Loucy (cell line): ENCODE measurements at regions not wholly inside any gene's neighbourhood (a gene's known extent, or its start where the extent isn't known, plus 50 kb on each side); places are given as distances from the start of the nearest gene placed in this dataset.

Source experiments
- H2AFZ ChIP-seq: fragments of 200-600 bp; sonication (generic); 2 replicates; pipeline ENCODE4 v1.6.0; 2016; ENCODE audit warnings: antibody characterized with exemption, mild to moderate bottlenecking, low read length, moderate library complexity
- H3F3A ChIP-seq: fragments of 200-600 bp; 2 replicates; pipeline ENCODE4 v1.6.0; 2016; ENCODE audit warnings: antibody characterized with exemption, low read depth, mild to moderate bottlenecking
- H3K27me3 ChIP-seq: fragments of 200-600 bp; sonication (generic); 2 replicates; pipeline ENCODE4 v1.6.1; 2014; ENCODE audit warnings: low read length, mild to moderate bottlenecking; ENCODE audit not compliant: insufficient read depth, poor library complexity, severe bottlenecking
- H3K36me3 ChIP-seq: fragments of 200-600 bp; sonication (generic); 2 replicates; pipeline ENCODE4 v1.6.1; 2016; ENCODE audit warnings: low read length; ENCODE audit not compliant: insufficient read depth
- H3K4me1 ChIP-seq: fragments of 200-600 bp; sonication (generic); 2 replicates; pipeline ENCODE4 v1.5.1; 2014; ENCODE audit warnings: low read length, mild to moderate bottlenecking; ENCODE audit not compliant: insufficient read depth, poor library complexity, severe bottlenecking
- H3K4me2 ChIP-seq: fragments of 200-600 bp; sonication (generic); 2 replicates; pipeline ENCODE4 v1.6.0; 2014; ENCODE audit warnings: antibody characterized with exemption, low read length, low read depth, mild to moderate bottlenecking; ENCODE audit not compliant: poor library complexity, severe bottlenecking
- H3K4me3 ChIP-seq: fragments of 200-600 bp; sonication (generic); 2 replicates; pipeline ENCODE4 v1.5.1; 2014; ENCODE audit warnings: low read length, mild to moderate bottlenecking, mixed read lengths; ENCODE audit not compliant: poor library complexity, severe bottlenecking
- H3K79me2 ChIP-seq: fragments of 200-600 bp; sonication (generic); 2 replicates; pipeline ENCODE4 v1.6.1; 2014; ENCODE audit warnings: low read length; ENCODE audit not compliant: insufficient read depth
- H3K9ac ChIP-seq: fragments of 200-600 bp; sonication (generic); 2 replicates; pipeline ENCODE4 v1.6.0; 2014; ENCODE audit warnings: mild to moderate bottlenecking, low read depth, low read length, moderate library complexity; ENCODE audit not compliant: poor library complexity, severe bottlenecking
- H3K9me2 ChIP-seq: fragments of 200-600 bp; sonication (generic); replicated peaks from 2 replicates; pipeline ENCODE4 v1.6.1; 2016; ENCODE audit warnings: low read depth, low read length, mixed read lengths
- H3K9me3 ChIP-seq: fragments of 200-600 bp; sonication (generic); 2 replicates; pipeline ENCODE4 v1.6.1; 2014; ENCODE audit warnings: mild to moderate bottlenecking, antibody characterized with exemption, low read length, low read depth; ENCODE audit not compliant: insufficient read depth
- H4K20me1 ChIP-seq: fragments of 200-600 bp; sonication (generic); 2 replicates; pipeline ENCODE4 v1.6.0; 2014; ENCODE audit warnings: antibody characterized with exemption, low read length, mild to moderate bottlenecking; ENCODE audit not compliant: insufficient read depth, poor library complexity, severe bottlenecking
- CTCF ChIP-seq: fragments of 200-600 bp; sonication (generic); conservative IDR thresholded peaks from 2 replicates; pipeline ENCODE4 v1.5.1; 2014; ENCODE audit warnings: mild to moderate bottlenecking, antibody characterized with exemption, low read length
- EZH2phosphoT487 ChIP-seq: fragments of 200-600 bp; IDR thresholded peaks from 2 replicates; pipeline ENCODE4 v1.6.1; 2018; ENCODE audit warnings: antibody characterized with exemption, mild to moderate bottlenecking, moderate library complexity, borderline replicate concordance

- TF ChIP-seq CTCF = no peak
- no peak for TF ChIP-seq EZH2phosphoT487
- H3K36me3 ChIP-seq = no peaks in the 10 kb centered on the region
- peaks cover 44% of the 10 kb centered on the region for H3K4me1 ChIP-seq
- no peaks in the 10 kb centered on the region for H3K79me2 ChIP-seq
- no peak overlapping the region for H3K4me3 ChIP-seq
- H3K27me3 ChIP-seq = no peaks in the 10 kb centered on the region
- no peaks in the 10 kb centered on the region for H3K9me2 ChIP-seq
- H2AFZ ChIP-seq = no peak overlapping the region
- H3K4me2 ChIP-seq = no peak overlapping the region
- no peaks in the 10 kb centered on the region for H3K9me3 ChIP-seq
- peaks cover 6% of the 10 kb centered on the region; the same call in 1 of the 2 replicates for H3F3A ChIP-seq
- no peaks in the 10 kb centered on the region for H4K20me1 ChIP-seq
- no peak overlapping the region for H3K9ac ChIP-seq
Measured at GRCh38 chr17:37823996-37824395, 79.1 kb upstream of the HNF1B start.

GRCh38 chr17:37820995-37821713, 76.3 kb upstream of the HNF1B start:
- no peaks in the 10 kb centered on the region for H3K9me2 ChIP-seq
- no peaks in the 10 kb centered on the region for H3K79me2 ChIP-seq
- H2AFZ ChIP-seq = peak overlapping the region; percentile 54; the same call in 1 of the 2 replicates
- H3K4me3 ChIP-seq = no peak overlapping the region
- peak overlapping the region; percentile 49 for H3K9ac ChIP-seq
- peaks cover 6% of the 10 kb centered on the region; the same call in 1 of the 2 replicates for H3F3A ChIP-seq
- H3K9me3 ChIP-seq = no peaks in the 10 kb centered on the region
- TF ChIP-seq CTCF (no peak), EZH2phosphoT487 (no peak)
- peaks cover 30% of the 10 kb centered on the region for H3K4me1 ChIP-seq
- no peaks in the 10 kb centered on the region for H3K27me3 ChIP-seq
- no peaks in the 10 kb centered on the region for H4K20me1 ChIP-seq
- no peaks in the 10 kb centered on the region for H3K36me3 ChIP-seq
- H3K4me2 ChIP-seq = peak overlapping the region; percentile 57

GRCh38 chr17:37820313-37820994, 75.6 kb upstream of the HNF1B start:
- Histone ChIP-seq H3K9me3 (no peaks in the 10 kb centered on the region), H3K9ac (peak overlapping the region; percentile 49), H3K4me3 (no peak overlapping the region), H2AFZ (peak overlapping the region; percentile 54), H3K4me1 (peaks cover 30% of the 10 kb centered on the region), H4K20me1 (no peaks in the 10 kb centered on the region), H3K27me3 (no peaks in the 10 kb centered on the region), H3K9me2 (no peaks in the 10 kb centered on the region), H3K36me3 (no peaks in the 10 kb centered on the region), H3F3A (peaks cover 6% of the 10 kb centered on the region; the same call in 1 of the 2 replicates), H3K79me2 (no peaks in the 10 kb centered on the region), H3K4me2 (peak overlapping the region; percentile 57)
- TF ChIP-seq CTCF (no peak), EZH2phosphoT487 (no peak)
